A549 (cell line): ENCODE measurements at regions not wholly inside any gene's neighbourhood (a gene's known extent, or its start where the extent isn't known, plus 50 kb on each side); places are given as distances from the start of the nearest gene placed in this dataset.

Experiments
- MYC ChIP-seq: IDR thresholded peaks from 2 replicates; pipeline ENCODE4 v1.6.1; 2012; ENCODE audit warnings: mild to moderate bottlenecking, inconsistent platforms, low read length, improper control_type of control experiment, borderline replicate concordance
- RAD21 ChIP-seq, 2 experiments: fragments of >200 bp in 1 of 2; sonication (Bioruptor Twin) in 1 of 2; formaldehyde crosslinking in 1 of 2; IDR thresholded peaks in 1 of 2; conservative IDR thresholded peaks in 1 of 2; 2 replicates in 1 of 2; 3 replicates in 1 of 2; pipeline ENCODE4 v1.6.1; 2012 to 2018; ENCODE audit warnings: inconsistent platforms in 1 of 2
- SREBF2 ChIP-seq: fragments of 450-650 bp; IDR thresholded peaks from 2 replicates; pipeline ENCODE4 v1.6.1; 2014; ENCODE audit warnings: mild to moderate bottlenecking, moderate library complexity
- TF ChIP-seq, protein P1 (sequence below): fragments of >200 bp; sonication (Bioruptor Twin); formaldehyde crosslinking; IDR thresholded peaks from 3 replicates; pipeline ENCODE4 v1.5.1; 2016

DNA sequence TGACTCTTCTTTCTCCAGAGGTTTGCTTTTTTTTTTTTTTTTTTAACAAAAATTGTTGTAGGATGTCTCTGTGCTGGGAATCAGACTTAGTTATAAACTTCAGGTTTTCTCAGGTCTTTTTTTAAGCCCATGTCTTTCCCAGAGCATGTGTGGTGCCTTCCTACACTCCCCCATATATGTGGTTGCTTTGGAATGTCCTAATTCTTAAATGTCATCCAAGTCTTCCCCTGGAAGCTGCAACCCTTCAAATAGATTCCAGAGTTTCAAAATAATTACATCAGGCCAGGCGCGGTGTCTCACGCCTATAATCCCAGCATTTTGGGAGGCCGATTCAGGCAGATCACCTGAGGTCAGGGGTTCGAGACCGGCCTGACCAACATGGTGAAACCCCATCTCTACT is 73.2 kb upstream of the FAM120A start:
- TF ChIP-seq MYC, result no peak
- TF ChIP-seq, protein P1, sequence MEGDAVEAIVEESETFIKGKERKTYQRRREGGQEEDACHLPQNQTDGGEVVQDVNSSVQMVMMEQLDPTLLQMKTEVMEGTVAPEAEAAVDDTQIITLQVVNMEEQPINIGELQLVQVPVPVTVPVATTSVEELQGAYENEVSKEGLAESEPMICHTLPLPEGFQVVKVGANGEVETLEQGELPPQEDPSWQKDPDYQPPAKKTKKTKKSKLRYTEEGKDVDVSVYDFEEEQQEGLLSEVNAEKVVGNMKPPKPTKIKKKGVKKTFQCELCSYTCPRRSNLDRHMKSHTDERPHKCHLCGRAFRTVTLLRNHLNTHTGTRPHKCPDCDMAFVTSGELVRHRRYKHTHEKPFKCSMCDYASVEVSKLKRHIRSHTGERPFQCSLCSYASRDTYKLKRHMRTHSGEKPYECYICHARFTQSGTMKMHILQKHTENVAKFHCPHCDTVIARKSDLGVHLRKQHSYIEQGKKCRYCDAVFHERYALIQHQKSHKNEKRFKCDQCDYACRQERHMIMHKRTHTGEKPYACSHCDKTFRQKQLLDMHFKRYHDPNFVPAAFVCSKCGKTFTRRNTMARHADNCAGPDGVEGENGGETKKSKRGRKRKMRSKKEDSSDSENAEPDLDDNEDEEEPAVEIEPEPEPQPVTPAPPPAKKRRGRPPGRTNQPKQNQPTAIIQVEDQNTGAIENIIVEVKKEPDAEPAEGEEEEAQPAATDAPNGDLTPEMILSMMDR, result no peak
- no peak for TF ChIP-seq SREBF2
- TF ChIP-seq RAD21 (conservative IDR thresholded peaks at IDR 0.05 in 1 of 2, IDR thresholded peaks at IDR 0.05 in 1 of 2), result no peak
